GM12892 (cell line): ENCODE measurements at regions not wholly inside any gene's neighbourhood (a gene's known extent, or its start where the extent isn't known, plus 50 kb on each side); places are given as distances from the start of the nearest gene placed in this dataset.

Source experiments
- POLR2A ChIP-seq: IDR thresholded peaks from 2 replicates; pipeline ENCODE4 v1.6.1; 2011; ENCODE audit warnings: low read depth, low read length, control low read depth
- POLR2AphosphoS5 ChIP-seq: IDR thresholded peaks from 2 replicates; pipeline ENCODE4 v1.6.1; 2011; ENCODE audit warnings: low read depth, low read length, control low read depth

GRCh38 chr15:26461847-26462608 is 310.8 kb downstream of the GABRB3 start:
- TF ChIP-seq POLR2A = no peak
- no peak for TF ChIP-seq POLR2AphosphoS5
